Liver (tissue), 8 donors: ENCODE measurements at regions not wholly inside any gene's neighbourhood (a gene's known extent, or its start where the extent isn't known, plus 50 kb on each side); places are given as distances from the start of the nearest gene placed in this dataset.

ENCODE experiments used
- DNase-seq: peaks from one replicate; pipeline ENCODE4 v3.0.0-alpha.2; 2017; ENCODE audit warnings: low spot score
- H3K27ac ChIP-seq, 2 donors: one replicate each; pipeline ENCODE4 v1.7.0; 2013; ENCODE audit warnings: inconsistent platforms in 2 of 2, low read length in 2 of 2, control low read depth in 1 of 2, low read depth in 1 of 2, mild to moderate bottlenecking in 1 of 2
- H3K27me3 ChIP-seq, 4 donors: one replicate each; pipeline versions ENCODE4 v1.6.1 to v1.7.0; 2013; ENCODE audit warnings: low read length in 3 of 4, inconsistent platforms in 1 of 4, mild to moderate bottlenecking in 1 of 4, moderate library complexity in 1 of 4; ENCODE audit not compliant: control insufficient read depth in 4 of 4, insufficient read depth in 4 of 4
- H3K36me3 ChIP-seq, 4 donors: one replicate each; pipeline versions ENCODE4 v1.6.1 to v1.7.0; 2013; ENCODE audit warnings: low read length in 3 of 4, mild to moderate bottlenecking in 3 of 4, low read depth in 1 of 4, moderate library complexity in 1 of 4; ENCODE audit not compliant: control insufficient read depth in 4 of 4, insufficient read depth in 3 of 4
- H3K4me1 ChIP-seq, 4 donors: one replicate each; pipeline versions ENCODE4 v1.6.1 to v1.7.0; 2013; ENCODE audit warnings: low read length in 3 of 4, mild to moderate bottlenecking in 3 of 4, moderate library complexity in 1 of 4; ENCODE audit not compliant: control insufficient read depth in 4 of 4, insufficient read depth in 4 of 4
- H3K4me3 ChIP-seq, 3 donors: one replicate each; pipeline versions ENCODE4 v1.6.1 to v1.7.0; 2013; ENCODE audit warnings: low read length in 3 of 3, control low read depth in 1 of 3, low read depth in 1 of 3, mild to moderate bottlenecking in 1 of 3
- H3K9ac ChIP-seq, 2 donors: one replicate each; pipeline ENCODE4 v1.7.0; 2013; ENCODE audit warnings: low read length in 2 of 2, mild to moderate bottlenecking in 2 of 2, moderate library complexity in 2 of 2, control low read depth in 1 of 2, low read depth in 1 of 2
- H3K9me3 ChIP-seq, 4 donors: one replicate each; pipeline versions ENCODE4 v1.6.1 to v1.7.0; 2013; ENCODE audit warnings: low read length in 3 of 4; ENCODE audit not compliant: control insufficient read depth in 4 of 4
- EGR1 ChIP-seq, 2 donors: IDR thresholded peaks; 2 replicates each; pipeline ENCODE4 v1.6.1; 2016 to 2018; ENCODE audit warnings: antibody characterized with exemption in 2 of 2, low read depth in 2 of 2
- FOXA1 ChIP-seq: IDR thresholded peaks from 2 replicates; pipeline ENCODE4 v1.6.1; 2016; ENCODE audit warnings: antibody characterized with exemption
- FOXA2 ChIP-seq: IDR thresholded peaks from 2 replicates; pipeline ENCODE4 v1.6.1; 2016; ENCODE audit warnings: antibody characterized with exemption
- GABPA ChIP-seq, 2 donors: IDR thresholded peaks in 1 of 2; conservative IDR thresholded peaks in 1 of 2; 2 replicates each; pipeline ENCODE4 v1.6.1; 2016; ENCODE audit warnings: antibody characterized with exemption in 2 of 2, mild to moderate bottlenecking in 1 of 2, moderate library complexity in 1 of 2
- HNF4A ChIP-seq, 2 donors: conservative IDR thresholded peaks; 2 replicates each; pipeline ENCODE4 v1.6.1; 2016; ENCODE audit warnings: antibody characterized with exemption in 2 of 2, mild to moderate bottlenecking in 2 of 2
- JUND ChIP-seq, 2 donors: IDR thresholded peaks; 2 replicates each; pipeline ENCODE4 v1.6.1; 2016; ENCODE audit warnings: antibody characterized with exemption in 2 of 2
- RAD21 ChIP-seq, 2 donors: IDR thresholded peaks; 2 replicates each; pipeline ENCODE4 v1.6.1; 2016; ENCODE audit warnings: antibody characterized with exemption in 2 of 2, mild to moderate bottlenecking in 2 of 2
- REST ChIP-seq: IDR thresholded peaks from 2 replicates; pipeline ENCODE4 v1.6.1; 2016; ENCODE audit warnings: antibody characterized with exemption, mild to moderate bottlenecking
- SP1 ChIP-seq: IDR thresholded peaks from 2 replicates; pipeline ENCODE4 v1.6.1; 2018; ENCODE audit warnings: antibody characterized with exemption, mild to moderate bottlenecking
- TAF1 ChIP-seq: conservative IDR thresholded peaks from 2 replicates; pipeline ENCODE4 v1.6.1; 2016; ENCODE audit warnings: antibody characterized with exemption, mild to moderate bottlenecking
- YY1 ChIP-seq: IDR thresholded peaks from 2 replicates; pipeline ENCODE4 v1.6.1; 2016; ENCODE audit warnings: antibody characterized with exemption, mild to moderate bottlenecking
- WGBS: extraction: QIAGEN DNeasy Blood & Tissue Kit; methylation state at CpG from one replicate; pipeline ENCODE4 v1.1.7; 2013; 5-methylcytosine and 5-hydroxymethylcytosine counted together
- TF ChIP-seq, protein P1 (sequence below): fragments of 150-350 bp; IDR thresholded peaks from 2 replicates; pipeline ENCODE4 v1.5.1; 2017; ENCODE audit warnings: improper control_type of control experiment, low read depth, low read length; ENCODE audit not compliant: missing input control
- TF ChIP-seq, protein P2 (sequence below): IDR thresholded peaks from 2 replicates; pipeline ENCODE4 v1.6.1; 2016; ENCODE audit warnings: antibody characterized with exemption
- TF ChIP-seq, protein P3 (sequence below): IDR thresholded peaks from 2 replicates; pipeline ENCODE4 v1.6.1; 2016; ENCODE audit warnings: antibody characterized with exemption
- donor health status: healthy.
- donor health status: healthy.
- donor health status: healthy.
- donor health status: healthy.
- donor health status: healthy.

GRCh38 chr18:45201029-45201428 lies 414.2 kb upstream of the SLC14A2 start:
- WGBS: 95% methylated on average over 2 of the region's 2 CpGs
- DNase-seq: no peak
- Histone ChIP-seq H3K27me3 (no peaks in the 10 kb centered on the region), H3K9ac (no peak overlapping the region), H3K27ac (no peak overlapping the region), H3K36me3 (no peaks in the 10 kb centered on the region), H3K9me3 (no peaks in the 10 kb centered on the region), H3K4me1 (no peaks in the 10 kb centered on the region), H3K4me3 (no peak overlapping the region)
- TF ChIP-seq, protein P1, sequence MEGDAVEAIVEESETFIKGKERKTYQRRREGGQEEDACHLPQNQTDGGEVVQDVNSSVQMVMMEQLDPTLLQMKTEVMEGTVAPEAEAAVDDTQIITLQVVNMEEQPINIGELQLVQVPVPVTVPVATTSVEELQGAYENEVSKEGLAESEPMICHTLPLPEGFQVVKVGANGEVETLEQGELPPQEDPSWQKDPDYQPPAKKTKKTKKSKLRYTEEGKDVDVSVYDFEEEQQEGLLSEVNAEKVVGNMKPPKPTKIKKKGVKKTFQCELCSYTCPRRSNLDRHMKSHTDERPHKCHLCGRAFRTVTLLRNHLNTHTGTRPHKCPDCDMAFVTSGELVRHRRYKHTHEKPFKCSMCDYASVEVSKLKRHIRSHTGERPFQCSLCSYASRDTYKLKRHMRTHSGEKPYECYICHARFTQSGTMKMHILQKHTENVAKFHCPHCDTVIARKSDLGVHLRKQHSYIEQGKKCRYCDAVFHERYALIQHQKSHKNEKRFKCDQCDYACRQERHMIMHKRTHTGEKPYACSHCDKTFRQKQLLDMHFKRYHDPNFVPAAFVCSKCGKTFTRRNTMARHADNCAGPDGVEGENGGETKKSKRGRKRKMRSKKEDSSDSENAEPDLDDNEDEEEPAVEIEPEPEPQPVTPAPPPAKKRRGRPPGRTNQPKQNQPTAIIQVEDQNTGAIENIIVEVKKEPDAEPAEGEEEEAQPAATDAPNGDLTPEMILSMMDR: no peak
- no peak for TF ChIP-seq HNF4A (conservative IDR thresholded peaks at IDR 0.05)
- no peak for TF ChIP-seq JUND (IDR thresholded peaks at IDR 0.05)
- TF ChIP-seq EGR1 (IDR thresholded peaks at IDR 0.05; ENCODE audit: low read depth in 2 of 2): no peak
- TF ChIP-seq YY1: no peak

- Histone ChIP-seq H3K27ac (no peak overlapping the region), H3K27me3 (no peaks in the 10 kb centered on the region), H3K4me1 (no peaks in the 10 kb centered on the region), H3K4me3 (no peak overlapping the region), H3K9ac (no peak overlapping the region), H3K36me3 (no peaks in the 10 kb centered on the region), H3K9me3 (no peaks in the 10 kb centered on the region)
- DNase-seq: no peak
- TF ChIP-seq JUND (IDR thresholded peaks at IDR 0.05): no peak
- TF ChIP-seq REST: no peak
- TF ChIP-seq, protein P2, sequence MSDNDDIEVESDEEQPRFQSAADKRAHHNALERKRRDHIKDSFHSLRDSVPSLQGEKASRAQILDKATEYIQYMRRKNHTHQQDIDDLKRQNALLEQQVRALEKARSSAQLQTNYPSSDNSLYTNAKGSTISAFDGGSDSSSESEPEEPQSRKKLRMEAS: no peak
- TF ChIP-seq FOXA1: no peak
- no peak for TF ChIP-seq TAF1
- no peak for TF ChIP-seq SP1
- TF ChIP-seq, protein P1: no peak
- TF ChIP-seq, protein P3, sequence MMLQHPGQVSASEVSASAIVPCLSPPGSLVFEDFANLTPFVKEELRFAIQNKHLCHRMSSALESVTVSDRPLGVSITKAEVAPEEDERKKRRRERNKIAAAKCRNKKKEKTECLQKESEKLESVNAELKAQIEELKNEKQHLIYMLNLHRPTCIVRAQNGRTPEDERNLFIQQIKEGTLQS: no peak
- TF ChIP-seq YY1: no peak
- TF ChIP-seq FOXA2: no peak
- no peak for TF ChIP-seq GABPA (IDR thresholded peaks at IDR 0.05 in 1 of 2, conservative IDR thresholded peaks at IDR 0.05 in 1 of 2)
- no peak for TF ChIP-seq EGR1 (IDR thresholded peaks at IDR 0.05; ENCODE audit: low read depth in 2 of 2)
- TF ChIP-seq RAD21 (IDR thresholded peaks at IDR 0.05): no peak
Observed at GRCh38 chr18:45201489-45201888, 413.8 kb upstream of the SLC14A2 start.
